Astrocyte of the cerebellum (primary cell): ENCODE measurements at regions not wholly inside any gene's neighbourhood (a gene's known extent, or its start where the extent isn't known, plus 50 kb on each side); places are given as distances from the start of the nearest gene placed in this dataset.

Experiments used
- DNase-seq: peaks from one replicate; pipeline ENCODE4 v3.0.0-alpha.2; 2011; ENCODE audit warnings: low read depth
- H3K4me3 ChIP-seq: 2 replicates; pipeline ENCODE4 v1.5.1; 2011; ENCODE audit warnings: mild to moderate bottlenecking, low read depth, low read length, moderate library complexity
- in situ Hi-C: cut with HindIII; loops from 2 replicates; pipeline ENCODE4 v1.10.0; 2017; ENCODE audit warnings: low sequenced_read_pairs
- TF ChIP-seq, protein P1 (sequence below): IDR thresholded peaks from 2 replicates; pipeline ENCODE4 v1.5.1; 2012; ENCODE audit warnings: low read length, low read depth, moderate library complexity, mild to moderate bottlenecking; ENCODE audit errors: missing control alignments

DNA sequence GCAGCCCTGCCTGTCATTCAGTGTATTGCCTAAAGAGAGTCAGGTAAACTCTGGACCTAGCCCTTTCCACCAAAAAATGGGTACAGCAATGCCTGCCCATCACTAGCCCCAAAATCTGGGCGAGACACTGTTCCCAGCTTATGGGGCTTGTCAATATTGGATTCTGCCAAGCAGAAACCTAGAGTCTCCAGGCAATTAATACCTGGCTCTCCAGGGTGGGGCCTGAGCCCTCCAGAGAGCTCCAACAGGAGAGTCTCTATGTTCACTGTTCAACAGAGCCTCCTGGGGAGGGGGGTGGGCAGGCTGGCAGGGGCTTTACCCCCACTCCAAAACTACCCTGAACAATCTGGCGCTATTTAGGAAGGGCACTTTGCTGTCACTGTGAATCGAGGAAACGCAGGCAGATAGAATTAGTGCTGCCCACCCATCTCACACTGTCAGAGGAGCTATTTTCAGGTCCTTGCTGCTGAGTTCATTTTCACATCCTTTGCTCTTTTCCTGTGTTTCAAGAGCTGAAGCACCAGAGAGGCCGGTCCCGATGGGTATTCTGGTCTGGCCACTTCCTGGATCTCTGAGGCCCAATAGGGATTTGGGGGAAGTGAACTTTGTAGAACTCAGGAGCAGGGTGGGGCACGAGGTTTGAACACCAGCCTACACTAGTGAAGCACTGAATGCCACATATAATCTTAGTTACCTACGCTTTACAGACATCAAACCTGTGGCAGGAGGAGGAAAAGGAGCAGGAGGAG is 121.8 kb downstream of the C5orf15 start:
- DNase-seq: no peak
- TF ChIP-seq, protein P1, sequence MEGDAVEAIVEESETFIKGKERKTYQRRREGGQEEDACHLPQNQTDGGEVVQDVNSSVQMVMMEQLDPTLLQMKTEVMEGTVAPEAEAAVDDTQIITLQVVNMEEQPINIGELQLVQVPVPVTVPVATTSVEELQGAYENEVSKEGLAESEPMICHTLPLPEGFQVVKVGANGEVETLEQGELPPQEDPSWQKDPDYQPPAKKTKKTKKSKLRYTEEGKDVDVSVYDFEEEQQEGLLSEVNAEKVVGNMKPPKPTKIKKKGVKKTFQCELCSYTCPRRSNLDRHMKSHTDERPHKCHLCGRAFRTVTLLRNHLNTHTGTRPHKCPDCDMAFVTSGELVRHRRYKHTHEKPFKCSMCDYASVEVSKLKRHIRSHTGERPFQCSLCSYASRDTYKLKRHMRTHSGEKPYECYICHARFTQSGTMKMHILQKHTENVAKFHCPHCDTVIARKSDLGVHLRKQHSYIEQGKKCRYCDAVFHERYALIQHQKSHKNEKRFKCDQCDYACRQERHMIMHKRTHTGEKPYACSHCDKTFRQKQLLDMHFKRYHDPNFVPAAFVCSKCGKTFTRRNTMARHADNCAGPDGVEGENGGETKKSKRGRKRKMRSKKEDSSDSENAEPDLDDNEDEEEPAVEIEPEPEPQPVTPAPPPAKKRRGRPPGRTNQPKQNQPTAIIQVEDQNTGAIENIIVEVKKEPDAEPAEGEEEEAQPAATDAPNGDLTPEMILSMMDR: no peak
- H3K4me3 ChIP-seq: no peak overlapping the region
- in situ Hi-C loops: no loop called here

DNA sequence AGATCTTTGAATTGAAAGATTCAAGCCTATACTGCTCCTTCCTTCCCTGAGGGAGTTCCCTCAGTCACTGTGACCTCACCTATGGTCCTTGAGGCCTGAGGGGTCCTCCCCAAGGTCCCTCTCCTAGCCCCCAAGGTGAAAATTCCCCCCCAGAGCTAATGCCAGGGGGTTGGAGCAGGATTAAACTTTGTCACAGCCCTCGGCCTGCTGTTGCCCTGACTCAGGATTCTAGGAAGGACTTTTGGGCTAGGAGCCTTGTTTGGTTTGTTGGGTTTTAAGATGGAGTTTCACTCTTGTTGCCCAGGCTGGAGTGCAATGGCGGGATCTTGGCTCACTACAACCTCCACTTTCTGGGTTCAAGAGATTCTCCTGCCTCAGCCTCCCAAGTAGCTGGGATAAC is 123.2 kb downstream of the C5orf15 start:
- TF ChIP-seq, protein P1: no peak
- in situ Hi-C loops: no loop called here
- H3K4me3 ChIP-seq: no peak overlapping the region
- no peak for DNase-seq

DNA sequence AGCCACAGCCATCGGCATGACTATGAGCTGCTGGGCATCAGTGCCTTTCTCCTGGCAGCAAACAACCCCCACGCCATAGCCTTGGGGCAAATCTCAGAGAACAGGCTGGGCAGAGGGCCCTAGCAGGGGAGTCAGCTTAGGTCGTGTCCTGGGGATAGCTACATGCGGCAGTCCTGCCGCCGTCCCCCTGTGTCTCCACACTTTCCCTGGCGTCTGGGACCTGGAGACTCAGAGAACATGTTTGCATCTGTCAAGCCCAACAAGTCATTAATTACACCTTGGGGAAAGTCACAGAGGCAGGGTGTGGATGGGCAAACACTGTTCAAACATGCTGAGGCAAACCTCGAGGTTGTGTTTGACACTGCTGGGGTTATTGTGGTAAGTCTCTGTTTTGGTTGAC is 123.6 kb downstream of the C5orf15 start:
- no peak for DNase-seq
- TF ChIP-seq, protein P1: no peak
- in situ Hi-C loops: no loop called here
- H3K4me3 ChIP-seq: no peak overlapping the region

DNA sequence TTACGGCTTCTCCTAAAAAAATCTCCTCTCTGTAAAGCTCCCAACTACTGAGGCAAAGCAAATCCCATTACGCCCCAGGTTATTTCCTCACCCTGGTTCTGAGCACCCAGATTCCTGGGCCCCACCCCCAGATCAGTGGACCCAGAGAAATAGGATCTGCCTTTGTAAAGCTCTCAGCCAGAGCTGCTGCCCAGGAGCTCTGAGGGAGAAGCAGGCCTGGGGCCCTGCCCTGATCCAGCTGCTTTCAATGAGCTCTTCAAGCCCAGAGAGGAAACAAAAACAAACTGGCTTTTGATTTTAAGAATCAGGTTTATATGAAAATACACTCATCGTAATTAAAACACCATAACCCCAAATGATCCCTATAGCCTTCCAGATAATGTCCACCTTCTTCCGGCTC is 124.5 kb downstream of the C5orf15 start:
- in situ Hi-C loops: no loop called here
- no peak overlapping the region for H3K4me3 ChIP-seq
- no peak for DNase-seq
- TF ChIP-seq, protein P1: no peak

DNA sequence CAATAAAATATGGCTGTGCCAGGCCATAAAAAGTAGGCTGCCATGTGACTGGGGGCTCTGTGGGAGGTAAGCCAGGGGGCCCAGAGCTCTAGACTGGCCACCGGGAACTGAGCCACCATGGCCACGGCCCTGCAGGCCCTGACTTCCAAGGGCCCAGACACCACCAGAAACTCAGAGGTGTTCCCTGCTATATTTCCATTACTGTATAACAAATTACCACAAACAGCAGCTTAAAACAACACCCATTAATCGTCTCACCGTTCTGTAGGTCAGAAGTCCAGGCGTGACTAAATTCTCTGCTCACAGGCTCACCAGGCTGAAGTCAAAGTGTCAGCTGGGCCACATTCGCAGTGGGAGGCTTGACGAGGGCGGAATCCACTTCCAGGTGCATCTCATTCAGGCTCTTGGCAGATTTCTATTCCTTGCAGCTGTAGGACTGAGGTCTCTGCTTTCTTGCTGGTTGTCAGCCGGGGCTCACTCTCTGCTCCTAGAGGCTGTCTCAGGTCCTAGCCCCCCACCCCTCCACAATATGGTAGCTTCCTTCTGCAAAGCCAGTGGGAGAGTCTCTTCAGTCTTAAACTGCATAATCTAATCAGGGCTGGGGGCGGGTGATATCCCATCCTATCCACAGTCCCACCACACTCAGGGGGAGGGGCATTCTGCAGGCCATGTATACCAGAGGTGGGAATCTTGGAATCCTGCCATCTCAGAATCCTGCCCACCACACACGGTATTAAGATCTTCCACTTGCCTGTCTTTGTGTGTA is 125.4 kb downstream of the C5orf15 start:
- TF ChIP-seq, protein P1: no peak
- no peak overlapping the region for H3K4me3 ChIP-seq
- in situ Hi-C loops: no loop called here
- no peak for DNase-seq

DNA sequence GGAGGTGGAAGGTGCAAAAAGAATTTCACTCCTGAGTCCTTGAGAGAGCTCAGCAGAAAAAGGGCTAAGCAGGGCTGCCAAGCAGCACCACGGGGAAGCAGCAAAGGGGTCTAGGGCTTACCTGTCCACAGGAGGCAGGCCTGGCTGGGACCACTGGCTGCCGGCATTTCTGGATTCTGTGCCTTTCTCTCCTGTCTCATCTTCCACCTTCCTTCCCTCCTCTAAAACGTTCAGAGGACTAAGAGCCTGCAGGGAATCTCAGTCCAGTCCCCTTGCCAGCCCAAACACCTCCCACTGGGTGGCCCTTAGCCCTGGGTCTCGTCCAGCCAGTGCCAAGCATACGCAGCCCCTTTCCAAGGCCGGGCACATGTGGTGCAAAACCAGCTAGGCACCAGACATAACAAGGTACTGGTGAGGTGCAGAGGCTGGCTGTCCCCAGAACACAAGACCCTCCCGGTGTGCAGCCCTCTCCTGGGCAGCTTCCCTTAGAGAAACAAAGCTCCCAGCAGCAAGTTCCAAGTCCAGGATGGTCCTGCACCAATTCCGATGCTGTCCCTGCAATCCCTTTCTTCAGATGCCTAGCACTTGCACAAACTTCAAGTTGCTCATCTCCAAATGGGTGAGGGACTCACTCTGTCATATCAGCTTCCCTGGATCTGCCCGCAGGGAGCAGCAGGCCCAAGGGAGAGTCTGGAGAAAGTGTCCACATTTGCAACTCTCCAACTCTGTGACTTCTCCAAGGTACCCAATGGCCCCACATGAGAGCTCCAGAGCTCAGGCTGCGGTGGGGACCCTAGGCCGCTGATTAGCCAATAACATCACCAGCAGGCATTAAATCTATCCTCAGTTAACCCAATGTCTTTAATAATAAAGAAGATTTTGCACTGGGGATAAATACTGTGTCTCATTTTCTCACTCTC is 126.3 kb downstream of the C5orf15 start:
- DNase-seq: no peak
- in situ Hi-C loops: no loop called here
- H3K4me3 ChIP-seq: no peak overlapping the region
- TF ChIP-seq, protein P1: no peak
